GM19452 (cell line): ENCODE measurements at regions not wholly inside any gene's neighbourhood (a gene's known extent, or its start where the extent isn't known, plus 50 kb on each side); places are given as distances from the start of the nearest gene placed in this dataset.
"Not testable (repeated sequence)": the region's sequence is repeated elsewhere in the genome, so short reads cannot be mapped to it uniquely, and the experiment has no call there.

Experiments used
- ATAC-seq: cut with Tn5 transposase; IDR thresholded peaks from one replicate; pipeline ENCODE4 v1.9.1; 2021; ENCODE audit not compliant: unreplicated experiment

GRCh38 chr7:153772966-153773365 is 279.2 kb upstream of the DPP6 start:
- ATAC-seq = no peak

GRCh38 chr7:153776940-153777339 is 275.3 kb upstream of the DPP6 start:
- not testable (repeated sequence) for ATAC-seq

- ATAC-seq = not testable (repeated sequence)
Observed at GRCh38 chr7:153797363-153797762, 254.8 kb upstream of the DPP6 start.

- ATAC-seq = no peak
Observed at GRCh38 chr7:153808117-153808516, 244.1 kb upstream of the DPP6 start.

- ATAC-seq = no peak
Observed at GRCh38 chr7:153829525-153829924, 222.7 kb upstream of the DPP6 start.

GRCh38 chr7:153832160-153832559 is 220.0 kb upstream of the DPP6 start:
- ATAC-seq = no peak

GRCh38 chr7:153835103-153835502 is 217.1 kb upstream of the DPP6 start:
- ATAC-seq = no peak

GRCh38 chr7:153835712-153836265 is 216.4 kb upstream of the DPP6 start:
- ATAC-seq = no peak

- ATAC-seq = no peak
Observed at GRCh38 chr7:153838591-153838990, 213.6 kb upstream of the DPP6 start.

GRCh38 chr7:153840861-153841260 is 211.3 kb upstream of the DPP6 start:
- no peak for ATAC-seq

GRCh38 chr7:153847828-153848227 is 204.4 kb upstream of the DPP6 start:
- ATAC-seq = no peak

GRCh38 chr7:153852261-153852660 is 199.9 kb upstream of the DPP6 start:
- no peak for ATAC-seq

GRCh38 chr7:153858355-153858754 is 193.8 kb upstream of the DPP6 start:
- ATAC-seq = no peak

- ATAC-seq = no peak
Observed at GRCh38 chr7:153859239-153859638, 193.0 kb upstream of the DPP6 start.

GRCh38 chr7:153886506-153887441 is 165.4 kb upstream of the DPP6 start:
- ATAC-seq = no peak

- no peak for ATAC-seq
Observed at GRCh38 chr7:153887749-153888569, 164.2 kb upstream of the DPP6 start.

- ATAC-seq = no peak
Observed at GRCh38 chr7:153891990-153892389, 160.2 kb upstream of the DPP6 start.

- no peak for ATAC-seq
Observed at GRCh38 chr7:153902862-153903261, 149.3 kb upstream of the DPP6 start.

- ATAC-seq = no peak
Observed at GRCh38 chr7:153912211-153912610, 140.0 kb upstream of the DPP6 start.

GRCh38 chr7:153920126-153920525 is 132.1 kb upstream of the DPP6 start:
- ATAC-seq = no peak

GRCh38 chr7:153920897-153921296 is 131.3 kb upstream of the DPP6 start:
- no peak for ATAC-seq

GRCh38 chr7:153921408-153921807 is 130.8 kb upstream of the DPP6 start:
- ATAC-seq = no peak
